HAP-1 (cell line): ENCODE measurements at regions not wholly inside any gene's neighbourhood (a gene's known extent, or its start where the extent isn't known, plus 50 kb on each side); places are given as distances from the start of the nearest gene placed in this dataset.
"Not testable (repeated sequence)": the region's sequence is repeated elsewhere in the genome, so short reads cannot be mapped to it uniquely, and the experiment has no call there.

ENCODE experiments used
- DNase-seq, 2 experiments: peaks; one replicate each; pipeline ENCODE4 v3.0.0-alpha.2; 2016 to 2020; ENCODE audit warnings: low spot score in 2 of 2
- H3K27me3 ChIP-seq: fragments of 250-450 bp; sonication (Bioruptor Pico); 2 replicates; pipeline ENCODE4 v1.5.1; 2020; ENCODE audit warnings: low read depth, mild to moderate bottlenecking, moderate library complexity
- H3K36me3 ChIP-seq: fragments of 250-450 bp; sonication (Bioruptor Pico); replicated peaks from 2 replicates; pipeline ENCODE4 v1.5.1; 2020; ENCODE audit warnings: mild to moderate bottlenecking
- H3K4me1 ChIP-seq: fragments of 250-450 bp; sonication (Bioruptor Pico); 2 replicates; pipeline ENCODE4 v1.5.1; 2020; ENCODE audit warnings: mild to moderate bottlenecking
- H3K4me3 ChIP-seq: fragments of 250-450 bp; sonication (Bioruptor Pico); 2 replicates; pipeline ENCODE4 v1.5.1; 2020; ENCODE audit warnings: mild to moderate bottlenecking, moderate library complexity
- H3K9me3 ChIP-seq: fragments of 250-450 bp; sonication (Bioruptor Pico); 2 replicates; pipeline ENCODE4 v1.5.1; 2020; ENCODE audit warnings: mild to moderate bottlenecking, moderate library complexity
- in situ Hi-C: fragments of 300-500 bp; cut with MboI; formaldehyde crosslinking; loops from 3 replicates; pipeline ENCODE4 v1.14.3; 2020; ENCODE audit warnings: low sequenced_read_pairs, inconsistent platforms, mixed read lengths

DNA sequence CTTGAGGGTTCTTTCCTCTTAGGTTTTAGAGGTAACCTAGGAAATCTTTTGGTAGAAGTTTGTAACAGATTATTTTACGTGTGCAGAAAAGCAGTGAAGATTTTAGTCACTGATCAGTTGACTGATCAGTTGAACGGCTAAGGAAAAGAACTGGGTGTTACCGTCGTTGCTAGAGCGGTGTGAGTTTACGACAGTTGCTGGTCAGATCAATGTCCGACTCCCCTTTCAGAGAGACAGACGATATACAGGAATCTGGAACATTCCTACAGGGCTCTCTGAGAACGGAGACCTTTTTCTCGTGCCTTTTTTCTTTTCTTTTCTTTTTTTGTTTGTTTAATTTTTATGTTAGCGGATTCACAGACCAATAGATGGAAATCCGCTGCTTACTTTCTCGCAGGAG is 132.1 kb upstream of the ZNF184 start:
- Histone ChIP-seq H3K9me3 (no peaks in the 10 kb centered on the region), H3K4me1 (no peaks in the 10 kb centered on the region), H3K36me3 (no peaks in the 10 kb centered on the region), H3K27me3 (no peaks in the 10 kb centered on the region), H3K4me3 (no peak overlapping the region)
- DNase-seq, result no peak
- in situ Hi-C loops, result no loop called here

DNA sequence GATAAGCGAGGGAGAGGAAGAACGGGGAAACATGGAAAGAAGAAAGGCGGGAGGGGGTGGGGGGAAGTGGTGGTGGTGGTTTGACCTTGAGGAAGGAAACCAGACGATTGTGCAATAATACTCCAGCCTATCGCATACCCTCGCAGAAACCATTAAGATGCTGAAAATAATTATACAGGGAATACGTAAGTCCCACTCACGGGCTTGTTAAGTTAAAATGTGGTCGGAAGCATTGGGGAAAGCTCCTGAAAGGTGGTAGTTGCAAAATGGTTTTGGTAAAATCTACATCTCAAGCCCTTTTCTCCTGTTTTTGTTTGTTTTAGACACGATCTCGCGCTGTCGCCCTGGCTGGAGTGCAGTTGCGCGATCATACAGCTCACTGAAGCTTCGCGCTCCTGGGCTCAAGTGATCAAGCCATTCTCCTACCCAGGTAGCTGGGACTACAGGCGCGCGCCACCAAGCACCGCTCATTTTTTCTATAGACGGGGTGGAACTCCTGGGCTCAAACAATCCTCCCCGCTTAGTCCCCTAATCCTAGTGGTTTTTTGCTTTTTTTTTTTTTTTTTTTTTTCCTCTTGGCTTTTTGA is 128.9 kb upstream of the ZNF184 start:
- no peaks in the 10 kb centered on the region for H3K9me3 ChIP-seq
- H3K27me3 ChIP-seq, result no peaks in the 10 kb centered on the region
- no peak overlapping the region for H3K4me3 ChIP-seq
- in situ Hi-C loops, result no loop called here
- H3K36me3 ChIP-seq, result no peaks in the 10 kb centered on the region
- no peaks in the 10 kb centered on the region for H3K4me1 ChIP-seq
- DNase-seq, result no peak

DNA sequence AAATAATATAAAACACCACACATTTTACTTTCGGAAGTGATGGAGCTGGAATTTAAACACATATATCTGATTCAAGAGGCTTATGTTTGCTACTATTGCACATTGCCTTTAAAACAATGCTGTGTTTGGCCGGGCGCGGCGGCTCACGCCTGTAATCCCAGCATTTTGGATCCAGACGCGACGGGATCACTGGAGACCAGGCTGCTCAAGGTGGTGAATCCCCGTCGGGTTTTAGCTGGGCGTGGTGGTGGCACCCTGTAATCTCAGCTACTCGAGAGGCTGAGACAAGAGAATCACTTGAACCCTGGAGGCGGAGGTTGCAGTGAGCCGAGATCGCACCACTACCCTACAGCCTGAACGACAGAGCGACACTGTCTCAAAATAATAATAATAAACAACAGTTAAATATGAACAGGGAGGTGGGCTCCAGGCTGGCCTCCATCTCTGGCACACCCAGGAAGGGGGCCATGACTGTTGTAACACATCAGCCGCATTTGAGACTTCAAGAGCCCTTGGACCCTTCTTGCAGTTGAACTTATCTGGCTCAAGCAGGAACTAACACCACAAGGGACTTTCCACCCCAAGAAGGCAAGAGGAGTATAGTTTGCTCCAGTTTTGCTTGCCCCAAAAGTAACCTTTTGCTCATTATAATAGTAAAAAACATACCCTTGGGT is 127.1 kb upstream of the ZNF184 start:
- Histone ChIP-seq H3K9me3 (no peaks in the 10 kb centered on the region), H3K36me3 (no peaks in the 10 kb centered on the region), H3K4me3 (no peak overlapping the region), H3K4me1 (no peaks in the 10 kb centered on the region), H3K27me3 (no peaks in the 10 kb centered on the region)
- no peak for DNase-seq
- in situ Hi-C loops, result no loop called here

DNA sequence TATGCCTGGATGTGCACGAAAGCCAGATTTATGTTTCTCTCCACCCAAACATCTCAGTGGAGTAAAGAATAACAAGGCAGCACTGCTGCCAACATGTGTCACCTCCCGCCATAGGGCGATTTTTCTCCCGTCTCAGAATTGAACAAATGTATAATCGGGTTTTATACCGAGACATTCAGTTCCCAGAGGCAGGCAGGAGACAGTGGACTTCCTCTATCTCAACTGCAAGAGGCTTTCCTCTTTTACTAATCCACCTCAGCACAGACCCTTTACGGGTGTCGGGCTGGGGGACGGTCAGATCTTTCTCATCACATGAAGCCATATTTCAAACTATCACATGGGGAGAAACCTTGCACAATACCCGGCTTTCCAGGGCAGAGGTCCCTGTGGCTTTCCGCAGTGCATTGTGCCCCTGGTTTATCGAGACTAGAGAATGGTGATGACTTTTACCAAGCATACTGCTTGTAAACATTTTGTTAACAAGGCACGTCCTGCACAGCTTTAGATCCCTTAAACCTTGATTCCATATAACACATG is 124.2 kb upstream of the ZNF184 start:
- H3K36me3 ChIP-seq, H3K9me3 ChIP-seq, H3K4me1 ChIP-seq, H3K27me3 ChIP-seq, DNase-seq, H3K4me3 ChIP-seq, in situ Hi-C loops: not testable (repeated sequence)

DNA sequence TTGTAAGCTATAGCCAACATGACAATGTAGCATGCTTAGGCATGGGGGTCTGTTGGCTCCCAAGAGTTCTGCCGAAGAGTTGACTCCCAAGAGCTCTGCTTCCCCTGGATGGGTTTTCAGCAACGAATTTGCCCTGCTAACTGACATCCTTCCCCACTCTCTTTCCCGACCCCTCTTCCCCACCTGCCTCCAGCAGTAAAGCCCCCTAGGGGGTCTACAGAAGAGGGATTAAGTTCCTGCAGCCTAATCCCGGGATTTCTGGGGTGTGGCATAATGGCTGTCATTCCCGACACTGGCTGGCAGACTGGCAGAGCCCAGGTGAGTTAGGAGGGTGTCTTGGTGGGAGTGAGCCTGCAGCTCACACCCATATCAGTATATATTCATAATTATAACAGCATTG is 121.0 kb upstream of the ZNF184 start:
- DNase-seq, result no peak
- Histone ChIP-seq H3K9me3 (no peaks in the 10 kb centered on the region), H3K36me3 (no peaks in the 10 kb centered on the region), H3K4me1 (no peaks in the 10 kb centered on the region), H3K4me3 (peak overlapping the region; percentile 48), H3K27me3 (no peaks in the 10 kb centered on the region)
- in situ Hi-C loops, result no loop called here

DNA sequence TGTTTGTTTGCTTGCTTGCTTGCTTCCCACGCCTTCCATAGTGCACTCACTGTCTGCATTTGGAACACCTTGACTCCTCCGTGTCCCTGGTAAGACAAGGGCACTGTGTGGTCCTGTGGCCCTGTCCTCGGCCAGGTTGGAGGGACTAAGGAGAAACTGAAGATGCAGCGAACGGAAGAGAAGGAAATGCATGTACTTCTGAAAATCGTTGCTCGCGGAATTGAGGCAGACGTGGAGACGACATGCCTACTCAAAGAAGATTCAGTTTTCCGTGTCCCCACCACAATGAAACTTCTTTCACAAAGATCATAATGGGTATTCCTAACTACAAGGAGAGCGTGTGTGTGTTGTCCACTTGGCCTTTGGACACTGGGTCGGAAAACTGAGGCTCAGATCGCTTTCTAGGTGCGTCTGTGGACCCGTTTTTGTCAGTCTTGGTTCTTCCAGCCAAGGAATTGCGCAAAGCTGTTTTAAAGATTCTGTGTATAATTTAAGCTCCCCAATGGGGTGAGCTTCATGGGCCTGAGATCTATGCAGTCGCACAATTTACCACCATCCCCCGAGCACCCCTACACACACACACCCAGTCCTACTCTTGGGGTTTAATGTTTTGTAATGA is 120.4 kb upstream of the ZNF184 start:
- H3K4me3 ChIP-seq, result peak overlapping the region; percentile 48

DNA sequence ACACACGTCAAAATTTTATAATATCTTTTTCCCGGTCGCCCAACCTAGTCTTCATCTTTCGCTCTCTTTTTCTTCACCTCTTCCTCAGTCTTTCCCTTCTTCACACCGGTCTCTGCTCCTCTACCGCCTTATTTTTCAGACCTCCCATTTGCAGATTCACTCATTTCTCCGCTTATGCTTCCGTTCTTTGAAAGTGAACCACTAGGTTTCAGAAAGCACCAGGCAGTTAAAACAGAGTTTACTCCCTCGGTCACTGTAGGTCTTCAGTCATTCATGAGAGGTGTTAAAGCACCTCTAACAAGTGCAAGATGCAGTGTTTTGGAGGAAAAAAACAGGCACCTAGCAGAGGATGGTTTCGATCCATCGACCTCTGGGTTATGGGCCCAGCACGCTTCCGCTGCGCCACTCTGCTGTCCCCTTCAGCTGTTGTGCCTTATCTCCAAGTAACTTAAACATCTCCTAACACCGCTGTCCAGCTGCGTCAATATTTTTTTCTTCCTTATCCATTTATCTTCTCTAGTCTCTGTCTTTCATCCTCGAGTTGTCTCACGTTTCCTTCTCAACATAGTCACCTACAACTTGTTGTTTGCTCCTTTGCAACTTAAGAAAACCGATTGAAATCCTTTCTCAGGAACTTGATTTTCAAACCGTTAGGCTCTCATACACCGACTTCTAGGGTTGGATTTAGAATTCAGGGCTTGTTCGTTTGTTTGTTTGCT is 119.7 kb upstream of the ZNF184 start:
- in situ Hi-C loops, result no loop called here
- Histone ChIP-seq H3K36me3 (no peaks in the 10 kb centered on the region), H3K4me1 (no peaks in the 10 kb centered on the region), H3K27me3 (no peaks in the 10 kb centered on the region), H3K9me3 (no peaks in the 10 kb centered on the region), H3K4me3 (peak overlapping the region; percentile 48)
- DNase-seq, result peak; percentile 79 to 83

More for the DNA sequence above, 120.4 kb upstream of the ZNF184 start:
- H3K4me1 ChIP-seq, result no peaks in the 10 kb centered on the region
- H3K9me3 ChIP-seq, result no peaks in the 10 kb centered on the region
- H3K27me3 ChIP-seq, result no peaks in the 10 kb centered on the region
- in situ Hi-C loops, result no loop called here
- H3K36me3 ChIP-seq, result no peaks in the 10 kb centered on the region
- DNase-seq, result peak in 1 of 2 experiments; percentile 41

DNA sequence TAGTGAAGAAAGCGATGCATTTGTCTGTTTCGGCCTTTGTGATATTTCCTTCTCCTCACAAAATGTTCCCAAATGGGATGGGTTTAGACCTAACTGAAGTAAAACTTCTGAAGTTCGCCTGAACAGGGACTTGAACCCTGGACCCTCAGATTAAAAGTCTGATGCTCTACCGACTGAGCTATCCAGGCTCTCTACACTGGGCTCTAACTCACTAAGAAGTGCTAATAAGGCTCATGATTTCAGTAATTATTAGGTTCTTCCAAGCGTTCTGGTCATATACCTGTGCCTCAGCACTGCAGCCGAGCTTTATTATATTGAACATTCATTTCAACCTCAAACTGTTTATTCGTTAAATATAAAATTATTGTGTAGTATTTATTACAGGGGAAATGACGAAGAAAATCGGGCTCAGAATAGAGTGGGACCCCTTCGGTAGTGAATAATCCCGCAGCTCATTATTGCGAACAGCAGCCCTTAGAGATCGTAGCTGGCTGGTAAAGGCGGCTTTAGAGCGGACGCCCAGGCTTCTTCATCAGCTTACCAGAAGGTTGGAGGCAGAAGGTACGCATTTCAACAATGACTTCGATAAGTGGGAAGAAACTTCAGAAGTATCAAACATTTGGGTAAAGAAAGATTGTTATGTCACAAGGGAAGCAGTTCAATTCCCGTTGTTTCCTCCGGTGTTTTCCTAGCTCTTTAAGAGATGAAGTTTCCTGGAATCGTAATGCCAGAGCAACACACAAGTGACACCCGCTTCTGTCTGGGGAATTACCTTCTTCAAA is 119.0 kb upstream of the ZNF184 start:
- Histone ChIP-seq H3K4me1 (no peaks in the 10 kb centered on the region), H3K4me3 (peak overlapping the region; percentile 48), H3K27me3 (no peaks in the 10 kb centered on the region), H3K9me3 (no peaks in the 10 kb centered on the region), H3K36me3 (no peaks in the 10 kb centered on the region)
- DNase-seq, result peak; percentile 70 to 75
- in situ Hi-C loops, result no loop called here

DNA sequence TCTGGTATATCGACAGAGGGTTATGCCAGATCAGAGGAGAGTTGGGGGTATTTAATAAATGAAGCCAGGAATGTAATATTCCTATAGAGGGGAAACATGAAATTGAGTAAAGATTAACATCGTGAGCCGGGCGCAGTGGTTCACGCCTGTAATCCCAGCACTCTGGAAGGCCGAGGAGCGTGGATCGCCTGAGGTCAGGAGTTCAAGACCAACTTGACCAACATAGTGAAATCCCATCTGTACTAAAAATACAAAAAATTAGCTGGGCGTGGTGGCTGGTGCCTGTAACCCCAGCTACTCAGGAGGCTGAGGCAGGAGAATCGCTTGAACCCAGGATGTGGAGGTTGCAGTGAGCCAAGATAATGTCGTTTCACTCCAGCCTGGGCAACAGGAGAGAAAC is 112.4 kb upstream of the ZNF184 start:
- H3K27me3 ChIP-seq, H3K36me3 ChIP-seq, in situ Hi-C loops, H3K4me3 ChIP-seq, H3K4me1 ChIP-seq, H3K9me3 ChIP-seq, DNase-seq: not testable (repeated sequence)

DNA sequence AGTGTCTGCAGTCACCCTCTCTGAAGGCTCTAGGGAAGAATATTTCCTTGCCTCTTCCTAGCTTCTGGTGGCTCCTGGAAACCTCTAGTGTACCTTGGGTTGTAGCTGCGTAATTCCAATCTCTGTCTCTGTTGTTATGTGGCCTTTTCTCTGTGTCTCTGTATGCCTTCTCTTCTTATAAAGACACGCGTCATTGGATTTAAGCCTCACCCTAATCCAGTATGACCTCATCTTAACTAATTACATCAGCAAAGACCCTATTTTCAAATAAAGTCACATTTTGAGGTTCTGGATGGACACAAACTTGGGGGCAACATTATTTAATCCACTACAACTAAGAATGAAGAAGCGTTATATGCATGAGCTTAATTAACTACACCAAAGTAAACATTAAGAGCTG is 111.4 kb upstream of the ZNF184 start:
- Histone ChIP-seq H3K36me3 (no peaks in the 10 kb centered on the region), H3K9me3 (no peaks in the 10 kb centered on the region), H3K27me3 (no peaks in the 10 kb centered on the region; the same call in 1 of the 2 replicates), H3K4me1 (peaks cover 6% of the 10 kb centered on the region), H3K4me3 (no peak overlapping the region)
- DNase-seq, result no peak
- in situ Hi-C loops, result no loop called here

DNA sequence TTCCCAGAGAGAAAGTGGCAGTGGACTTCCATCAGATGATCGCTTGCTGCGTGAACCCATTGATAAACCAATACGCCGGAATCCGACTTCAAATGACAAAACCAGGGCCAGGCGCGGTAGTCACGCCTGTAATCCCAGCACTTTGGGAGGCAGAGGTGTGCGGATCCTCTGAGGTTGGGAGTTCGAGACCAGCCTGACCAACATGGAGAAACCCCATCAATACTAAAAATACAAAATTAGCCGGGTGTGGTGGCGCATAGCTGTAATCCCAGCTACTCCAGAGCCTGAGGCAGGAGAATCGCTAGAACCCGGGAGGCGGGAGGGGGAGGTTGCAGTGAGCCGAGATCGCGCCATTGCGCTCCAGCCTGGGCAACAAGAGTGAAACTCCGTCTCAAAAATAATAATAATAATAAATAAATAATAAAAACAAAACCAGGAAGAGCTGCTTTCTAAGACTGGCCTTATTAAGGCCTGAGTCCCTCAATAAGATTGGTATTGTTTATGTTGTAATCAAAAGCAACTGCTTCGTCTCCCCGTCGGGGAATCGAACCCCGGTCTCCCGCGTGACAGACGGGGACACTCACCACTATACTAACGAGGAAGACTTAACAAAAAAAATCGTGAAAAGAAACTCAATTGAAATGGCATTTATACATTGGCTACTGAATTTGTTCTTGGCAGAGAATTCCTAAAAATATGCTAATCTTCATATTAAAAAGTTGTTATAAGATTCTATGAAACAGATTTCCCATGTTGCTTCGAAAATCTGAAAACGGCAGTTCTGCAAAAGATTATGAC is 110.2 kb upstream of the ZNF184 start:
- H3K9me3 ChIP-seq, result no peaks in the 10 kb centered on the region
- in situ Hi-C loops, result no loop called here
- peak; percentile 68 to 85 for DNase-seq
- no peaks in the 10 kb centered on the region for H3K36me3 ChIP-seq
- peaks cover 6% of the 10 kb centered on the region for H3K4me1 ChIP-seq
- H3K27me3 ChIP-seq, result no peaks in the 10 kb centered on the region; the same call in 1 of the 2 replicates
- peak overlapping the region; percentile 28 for H3K4me3 ChIP-seq

DNA sequence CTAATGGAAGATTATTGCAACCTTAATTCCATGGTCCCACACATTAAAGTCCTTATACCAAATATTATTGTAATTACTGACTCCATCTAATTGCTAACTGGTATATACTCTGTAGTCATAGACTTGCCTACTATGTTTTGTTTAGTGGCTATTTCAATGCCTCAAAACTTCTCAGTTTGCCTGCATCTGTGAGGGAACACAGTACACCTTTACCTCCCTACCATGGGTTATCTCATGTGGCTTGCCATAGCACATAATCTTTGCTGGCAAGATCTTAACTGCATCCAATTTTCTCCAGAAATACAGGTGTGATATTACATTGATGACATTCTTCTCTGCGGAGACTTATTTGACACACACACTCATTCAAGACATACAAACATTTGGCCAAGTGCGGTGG is 107.1 kb upstream of the ZNF184 start:
- Histone ChIP-seq H3K9me3 (no peaks in the 10 kb centered on the region), H3K36me3 (no peaks in the 10 kb centered on the region)
- in situ Hi-C loops, result no loop called here

More for the DNA sequence above, 107.1 kb upstream of the ZNF184 start:
- Histone ChIP-seq H3K4me3 (no peak overlapping the region), H3K4me1 (peaks cover 6% of the 10 kb centered on the region), H3K27me3 (no peaks in the 10 kb centered on the region; the same call in 1 of the 2 replicates)
- DNase-seq, result no peak
